ENCODE measurements at regions not wholly inside any gene's neighbourhood (a gene's known extent, or its start where the extent isn't known, plus 50 kb on each side); places are given as distances from the start of the nearest gene placed in this dataset.
A peak's percentile ranks its signal among the peaks of the same experiment; 100 is the strongest.

GRCh38 chr21:14752345-14752909 is 206.3 kb upstream of the SAMSN1 start (continued):
- TF ChIP-seq NR3C1 (CRISPR knock-in tag; IDR thresholded peaks at IDR 0.05) (no peak), ZNF57 (CRISPR knock-in tag; IDR thresholded peaks at IDR 0.05) (no peak), MECOM (CRISPR knock-in tag; IDR thresholded peaks at IDR 0.05) (no peak), ZNF184 (CRISPR knock-in tag; IDR thresholded peaks at IDR 0.05) (no peak), EP300 (IDR thresholded peaks at IDR 0.05; ENCODE audit: low read length) (peak; percentile 57), E2F8 (IDR thresholded peaks at IDR 0.05; ENCODE audit: low read depth, partially characterized antibody) (no peak), BRD9 (IDR thresholded peaks at IDR 0.05; ENCODE audit: low read depth, partially characterized antibody) (no peak), TEAD4 (IDR thresholded peaks at IDR 0.05; ENCODE audit: low read length) (peak; percentile 59), TEAD4 (CRISPR knock-in tag; IDR thresholded peaks at IDR 0.05; ENCODE audit: borderline replicate concordance) (no peak), PHB (CRISPR knock-in tag; IDR thresholded peaks at IDR 0.05) (no peak), ZMIZ1 (IDR thresholded peaks at IDR 0.05; ENCODE audit: low read depth in 2 of 2, low read length in 2 of 2) (no peak), ETV1 (tag; conservative IDR thresholded peaks at IDR 0.05; ENCODE audit: low read depth) (no peak), RFX7 (CRISPR knock-in tag; IDR thresholded peaks at IDR 0.05) (no peak), MTA2 (IDR thresholded peaks at IDR 0.05; ENCODE audit: low read depth) (0 out of 2 replicates have a peak, but pooled peaks have one; percentile 13)
- TF ChIP-seq, protein P1, sequence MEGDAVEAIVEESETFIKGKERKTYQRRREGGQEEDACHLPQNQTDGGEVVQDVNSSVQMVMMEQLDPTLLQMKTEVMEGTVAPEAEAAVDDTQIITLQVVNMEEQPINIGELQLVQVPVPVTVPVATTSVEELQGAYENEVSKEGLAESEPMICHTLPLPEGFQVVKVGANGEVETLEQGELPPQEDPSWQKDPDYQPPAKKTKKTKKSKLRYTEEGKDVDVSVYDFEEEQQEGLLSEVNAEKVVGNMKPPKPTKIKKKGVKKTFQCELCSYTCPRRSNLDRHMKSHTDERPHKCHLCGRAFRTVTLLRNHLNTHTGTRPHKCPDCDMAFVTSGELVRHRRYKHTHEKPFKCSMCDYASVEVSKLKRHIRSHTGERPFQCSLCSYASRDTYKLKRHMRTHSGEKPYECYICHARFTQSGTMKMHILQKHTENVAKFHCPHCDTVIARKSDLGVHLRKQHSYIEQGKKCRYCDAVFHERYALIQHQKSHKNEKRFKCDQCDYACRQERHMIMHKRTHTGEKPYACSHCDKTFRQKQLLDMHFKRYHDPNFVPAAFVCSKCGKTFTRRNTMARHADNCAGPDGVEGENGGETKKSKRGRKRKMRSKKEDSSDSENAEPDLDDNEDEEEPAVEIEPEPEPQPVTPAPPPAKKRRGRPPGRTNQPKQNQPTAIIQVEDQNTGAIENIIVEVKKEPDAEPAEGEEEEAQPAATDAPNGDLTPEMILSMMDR (IDR thresholded peaks at IDR 0.05 in 2 of 3, conservative IDR thresholded peaks at IDR 0.05 in 1 of 3; ENCODE audit: insufficient read depth in 2 of 3, low read depth in 1 of 3, low read length in 3 of 3), result no peak
- TF ChIP-seq, protein P2, sequence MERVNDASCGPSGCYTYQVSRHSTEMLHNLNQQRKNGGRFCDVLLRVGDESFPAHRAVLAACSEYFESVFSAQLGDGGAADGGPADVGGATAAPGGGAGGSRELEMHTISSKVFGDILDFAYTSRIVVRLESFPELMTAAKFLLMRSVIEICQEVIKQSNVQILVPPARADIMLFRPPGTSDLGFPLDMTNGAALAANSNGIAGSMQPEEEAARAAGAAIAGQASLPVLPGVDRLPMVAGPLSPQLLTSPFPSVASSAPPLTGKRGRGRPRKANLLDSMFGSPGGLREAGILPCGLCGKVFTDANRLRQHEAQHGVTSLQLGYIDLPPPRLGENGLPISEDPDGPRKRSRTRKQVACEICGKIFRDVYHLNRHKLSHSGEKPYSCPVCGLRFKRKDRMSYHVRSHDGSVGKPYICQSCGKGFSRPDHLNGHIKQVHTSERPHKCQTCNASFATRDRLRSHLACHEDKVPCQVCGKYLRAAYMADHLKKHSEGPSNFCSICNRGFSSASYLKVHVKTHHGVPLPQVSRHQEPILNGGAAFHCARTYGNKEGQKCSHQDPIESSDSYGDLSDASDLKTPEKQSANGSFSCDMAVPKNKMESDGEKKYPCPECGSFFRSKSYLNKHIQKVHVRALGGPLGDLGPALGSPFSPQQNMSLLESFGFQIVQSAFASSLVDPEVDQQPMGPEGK (CRISPR knock-in tag; IDR thresholded peaks at IDR 0.05; ENCODE audit: borderline replicate concordance), result no peak
- TF ChIP-seq, protein P3, sequence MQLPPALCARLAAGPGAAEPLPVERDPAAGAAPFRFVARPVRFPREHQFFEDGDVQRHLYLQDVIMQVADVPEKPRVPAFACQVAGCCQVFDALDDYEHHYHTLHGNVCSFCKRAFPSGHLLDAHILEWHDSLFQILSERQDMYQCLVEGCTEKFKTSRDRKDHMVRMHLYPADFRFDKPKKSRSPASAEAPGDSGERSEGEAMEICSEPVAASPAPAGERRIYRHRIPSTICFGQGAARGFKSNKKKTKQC (CRISPR knock-in tag; IDR thresholded peaks at IDR 0.05), result no peak

Data from K562 (cell line).